ENCODE measurements at regions not wholly inside any gene's neighbourhood (a gene's known extent, or its start where the extent isn't known, plus 50 kb on each side); places are given as distances from the start of the nearest gene placed in this dataset.
"Not testable (repeated sequence)": the region's sequence is repeated elsewhere in the genome, so short reads cannot be mapped to it uniquely, and the experiment has no call there.

DNA sequence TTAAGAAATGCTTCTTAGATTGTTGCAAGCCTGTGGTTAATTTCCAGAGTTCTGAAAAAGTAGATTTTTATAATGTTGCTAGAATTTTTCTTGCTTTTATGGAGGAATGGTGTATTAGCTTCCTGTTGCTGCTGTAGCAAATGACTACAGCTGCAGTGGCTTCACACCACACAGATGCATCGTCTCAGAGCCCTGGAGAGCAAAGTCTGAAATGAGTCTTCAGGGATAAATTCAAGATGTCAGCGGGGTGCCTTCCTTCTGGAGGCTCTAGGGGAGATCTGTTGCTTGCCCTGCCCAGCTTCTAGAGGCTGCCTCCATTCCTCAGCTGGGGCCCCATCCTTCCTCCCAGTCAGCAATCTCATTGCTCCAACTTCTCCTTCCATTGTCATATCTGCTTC, 187.8 kb downstream of the ZNF516 start:
- Mint-ChIP-seq H3K4me1 (ENCODE audit: low read depth) (no peaks in the 10 kb centered on the region), H3K36me3 (ENCODE audit: insufficient read depth) (no peaks in the 10 kb centered on the region)

DNA sequence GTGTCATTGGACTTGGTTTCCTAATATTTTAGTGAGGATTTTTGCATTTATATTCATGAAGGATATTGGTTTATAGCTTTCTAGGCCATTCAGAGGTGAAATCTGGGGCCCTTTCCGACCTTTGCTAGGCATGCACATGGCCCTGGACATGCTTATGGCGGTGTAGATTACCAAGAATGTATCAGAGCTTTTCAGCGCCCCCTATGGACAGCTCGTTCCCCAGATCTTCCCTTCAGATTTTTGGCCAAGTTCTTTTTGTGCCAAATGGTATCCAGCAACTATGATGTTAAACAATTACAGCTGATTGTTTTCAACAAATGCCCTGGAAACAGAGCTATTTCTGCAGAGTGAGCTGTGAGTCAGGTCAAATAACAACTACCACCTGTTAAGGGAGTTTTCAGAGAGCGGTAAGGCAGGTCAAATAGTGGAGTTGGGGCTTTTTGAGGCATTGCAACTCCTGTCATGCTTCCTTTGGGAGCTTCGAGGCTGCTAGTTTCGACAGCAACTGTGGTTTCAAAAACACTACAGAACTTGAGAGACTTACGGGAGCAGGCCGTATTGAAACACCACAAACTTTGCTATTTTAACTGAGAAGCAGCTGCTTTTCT, 188.3 kb downstream of the ZNF516 start:
- ATAC-seq, result no peak
- no peaks in the 10 kb centered on the region for H3K36me3 Mint-ChIP-seq (ENCODE audit: insufficient read depth)
- H3K27me3 Mint-ChIP-seq (ENCODE audit: low read depth), result no peaks in the 10 kb centered on the region
- H3K4me3 Mint-ChIP-seq, result no peak overlapping the region
- DNase-seq, result no peak
- no peaks in the 10 kb centered on the region for H3K9me3 Mint-ChIP-seq
- no peaks in the 10 kb centered on the region for H3K4me1 Mint-ChIP-seq (ENCODE audit: low read depth)

More for the DNA sequence above, 187.8 kb downstream of the ZNF516 start:
- DNase-seq (no peak), ATAC-seq (no peak)
- Mint-ChIP-seq H3K9me3 (no peaks in the 10 kb centered on the region), H3K4me3 (no peak overlapping the region), H3K27me3 (ENCODE audit: low read depth) (no peaks in the 10 kb centered on the region)

DNA sequence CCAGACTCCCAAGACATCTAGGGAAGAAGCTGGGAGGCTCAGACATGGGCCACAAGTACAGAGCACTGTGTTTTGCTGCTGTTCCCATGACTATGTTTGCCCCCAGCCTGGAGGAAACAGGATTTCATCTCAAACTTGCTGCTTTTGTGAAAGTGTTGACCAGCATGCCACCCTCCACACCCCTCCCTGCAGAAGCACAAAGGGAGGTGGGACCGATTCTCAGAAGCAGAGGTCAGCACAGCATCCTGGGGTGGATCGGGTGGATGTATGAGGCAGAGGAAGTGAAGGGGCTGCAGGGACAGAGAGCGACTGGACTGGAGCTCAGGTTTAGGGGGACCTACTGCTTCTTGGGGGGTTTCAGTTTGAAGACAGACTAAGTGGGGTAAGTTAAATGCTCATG, 209.2 kb downstream of the ZNF516 start:
- H3K27me3 Mint-ChIP-seq (ENCODE audit: low read depth), result no peaks in the 10 kb centered on the region
- H3K9me3 Mint-ChIP-seq, result peaks cover 12% of the 10 kb centered on the region
- DNase-seq (no peak), ATAC-seq (no peak)
- no peak overlapping the region for H3K4me3 Mint-ChIP-seq
- H3K36me3 Mint-ChIP-seq (ENCODE audit: insufficient read depth), result no peaks in the 10 kb centered on the region
- no peaks in the 10 kb centered on the region for H3K4me1 Mint-ChIP-seq (ENCODE audit: low read depth)

- Mint-ChIP-seq H3K4me1 (ENCODE audit: low read depth) (no peaks in the 10 kb centered on the region), H3K27me3 (ENCODE audit: low read depth) (no peaks in the 10 kb centered on the region), H3K9me3 (no peaks in the 10 kb centered on the region), H3K36me3 (ENCODE audit: insufficient read depth) (no peaks in the 10 kb centered on the region), H3K4me3 (no peak overlapping the region)
- DNase-seq (no peak), ATAC-seq (no peak)
These were observed 213.5 kb downstream of the ZNF516 start for GRCh38 chr18:76281565-76281964.

DNA sequence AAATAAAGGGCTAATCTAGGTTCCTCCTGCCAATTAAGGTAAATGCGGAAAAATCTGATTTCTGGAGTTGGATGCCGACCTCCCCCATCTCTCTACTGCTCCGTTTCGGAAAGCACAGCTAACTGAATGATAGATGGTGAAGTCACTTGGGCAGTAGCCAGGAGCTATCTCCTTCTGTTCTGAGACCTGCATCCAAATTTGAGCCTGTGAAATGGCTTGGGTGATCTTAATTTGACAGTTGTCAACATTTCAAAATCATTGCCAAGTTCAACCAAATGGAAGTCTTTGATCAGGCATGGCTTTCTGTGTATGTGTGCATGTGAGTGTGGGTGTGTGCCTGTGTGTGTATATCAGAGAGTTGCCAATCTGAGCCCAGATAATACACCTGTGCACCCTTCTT, 217.2 kb downstream of the ZNF516 start:
- no peaks in the 10 kb centered on the region for H3K9me3 Mint-ChIP-seq
- no peak for DNase-seq
- ATAC-seq, result no peak
- H3K27me3 Mint-ChIP-seq (ENCODE audit: low read depth), result no peaks in the 10 kb centered on the region
- H3K4me3 Mint-ChIP-seq, result no peak overlapping the region
- no peaks in the 10 kb centered on the region for H3K36me3 Mint-ChIP-seq (ENCODE audit: insufficient read depth)
- no peaks in the 10 kb centered on the region for H3K4me1 Mint-ChIP-seq (ENCODE audit: low read depth)

DNA sequence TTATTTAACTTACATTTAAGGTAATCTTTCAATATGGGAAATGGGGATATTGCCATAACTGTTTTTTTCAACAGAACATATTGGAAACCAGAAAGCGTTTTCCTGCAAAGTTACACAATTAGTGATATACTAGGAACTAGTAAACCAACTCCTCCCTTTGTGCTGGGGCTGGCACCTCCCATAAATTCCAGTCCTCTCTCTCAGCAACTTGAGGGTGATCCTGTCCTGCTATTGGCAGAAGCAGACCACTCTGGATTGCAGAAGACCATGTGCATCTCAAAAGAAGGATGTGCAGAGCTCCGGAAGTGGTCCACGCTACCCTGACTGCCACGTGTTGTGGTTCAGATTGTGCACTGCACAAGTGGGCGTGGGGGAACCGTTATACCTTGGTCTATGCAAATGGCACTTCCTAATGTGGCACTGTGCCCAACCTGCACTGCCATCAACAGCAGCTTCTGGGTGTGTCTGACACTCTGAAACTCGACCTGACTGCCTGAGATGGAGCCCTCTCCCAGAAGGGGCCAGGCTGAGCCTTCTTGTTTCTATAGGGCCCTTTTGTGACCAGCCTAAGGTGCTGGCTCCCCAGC, 219.2 kb downstream of the ZNF516 start:
- no peak for ATAC-seq
- H3K27me3 Mint-ChIP-seq (ENCODE audit: low read depth), result no peaks in the 10 kb centered on the region
- H3K36me3 Mint-ChIP-seq (ENCODE audit: insufficient read depth), result no peaks in the 10 kb centered on the region
- no peak overlapping the region for H3K4me3 Mint-ChIP-seq
- DNase-seq, result no peak
- H3K9me3 Mint-ChIP-seq, result no peaks in the 10 kb centered on the region
- no peaks in the 10 kb centered on the region for H3K4me1 Mint-ChIP-seq (ENCODE audit: low read depth)

DNA sequence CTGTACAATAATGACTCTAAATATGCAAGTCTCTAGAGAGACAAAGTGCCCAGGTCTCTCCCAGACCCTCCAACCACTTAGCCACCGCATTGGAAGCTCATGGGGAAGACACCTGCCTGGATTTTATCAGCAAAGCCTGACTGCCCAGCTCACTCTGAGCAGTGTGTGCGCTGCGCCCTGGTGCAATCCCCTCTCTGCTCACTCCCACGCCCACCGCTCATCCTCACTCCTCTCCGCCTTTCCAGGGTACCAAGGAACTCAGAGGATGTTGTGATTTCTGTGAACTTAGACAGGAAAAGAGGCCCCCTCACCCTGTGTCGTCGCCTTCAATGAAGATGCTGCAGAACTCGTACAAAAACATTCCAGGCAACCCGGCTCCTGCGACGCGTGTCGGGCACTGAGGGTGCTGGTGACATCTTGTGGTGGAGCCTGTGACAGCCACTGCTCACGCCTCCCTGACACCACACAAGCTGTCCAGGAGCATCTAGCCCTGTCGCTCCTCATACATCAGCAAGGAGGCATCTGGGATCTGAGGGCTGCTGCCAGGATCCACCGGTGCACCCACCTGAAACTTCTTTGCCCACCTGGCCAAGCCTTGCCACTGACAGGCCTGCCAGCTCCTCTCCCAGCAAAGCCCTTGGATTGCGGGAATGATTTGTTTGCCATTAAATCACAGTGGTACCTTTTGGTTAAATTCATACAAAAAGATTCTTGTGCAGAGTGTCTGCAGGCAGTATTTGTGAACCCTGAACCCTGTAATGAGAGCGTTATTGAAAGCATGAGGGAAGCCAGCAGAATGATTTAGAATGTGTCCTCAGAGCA, 220.4 kb downstream of the ZNF516 start:
- H3K4me1 Mint-ChIP-seq (ENCODE audit: low read depth), result no peaks in the 10 kb centered on the region
- H3K4me3 Mint-ChIP-seq, result no peak overlapping the region
- DNase-seq (no peak), ATAC-seq (no peak)
- no peaks in the 10 kb centered on the region for H3K36me3 Mint-ChIP-seq (ENCODE audit: insufficient read depth)
- H3K27me3 Mint-ChIP-seq (ENCODE audit: low read depth), result no peaks in the 10 kb centered on the region
- H3K9me3 Mint-ChIP-seq, result no peaks in the 10 kb centered on the region

- no peak overlapping the region for H3K4me3 Mint-ChIP-seq
- H3K9me3 Mint-ChIP-seq, result no peaks in the 10 kb centered on the region
- no peaks in the 10 kb centered on the region for H3K4me1 Mint-ChIP-seq (ENCODE audit: low read depth)
- no peaks in the 10 kb centered on the region for H3K27me3 Mint-ChIP-seq (ENCODE audit: low read depth)
- ATAC-seq (no peak), DNase-seq (no peak)
- H3K36me3 Mint-ChIP-seq (ENCODE audit: insufficient read depth), result no peaks in the 10 kb centered on the region
These were observed 221.1 kb downstream of the ZNF516 start for GRCh38 chr18:76273956-76274355.

DNA sequence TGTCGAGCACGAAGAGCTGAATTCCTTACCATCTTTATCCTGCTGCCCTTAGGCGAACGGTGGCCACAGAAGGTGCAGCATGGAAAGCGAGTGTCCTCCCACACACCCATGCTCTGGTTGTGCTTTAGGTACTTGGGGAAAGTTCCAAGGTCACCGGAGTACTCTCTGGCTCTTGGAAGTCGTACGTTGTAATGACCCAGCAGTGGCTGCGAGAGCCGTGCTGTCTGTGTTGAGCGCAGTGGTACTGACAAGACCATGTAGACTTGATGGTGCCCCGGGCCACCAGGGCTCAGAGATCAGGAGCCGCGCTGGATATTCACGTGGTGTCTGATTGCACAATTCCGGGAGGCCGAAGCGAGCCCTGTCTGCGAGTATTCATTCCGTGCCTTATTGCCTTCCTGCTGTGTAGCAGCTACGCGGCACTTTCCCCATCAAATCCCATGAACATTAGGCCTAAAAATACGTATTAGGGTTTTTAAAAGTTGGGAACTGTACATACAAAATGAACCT, 222.0 kb downstream of the ZNF516 start:
- Mint-ChIP-seq H3K4me1 (ENCODE audit: low read depth) (no peaks in the 10 kb centered on the region), H3K36me3 (ENCODE audit: insufficient read depth) (no peaks in the 10 kb centered on the region), H3K4me3 (no peak overlapping the region), H3K9me3 (no peaks in the 10 kb centered on the region), H3K27me3 (ENCODE audit: low read depth) (no peaks in the 10 kb centered on the region)
- ATAC-seq (no peak), DNase-seq (no peak)

- H3K4me1 Mint-ChIP-seq (ENCODE audit: low read depth); H3K4me3 Mint-ChIP-seq; ATAC-seq; DNase-seq; H3K27me3 Mint-ChIP-seq (ENCODE audit: low read depth); H3K9me3 Mint-ChIP-seq; H3K36me3 Mint-ChIP-seq (ENCODE audit: insufficient read depth): not testable (repeated sequence)
These were observed 227.6 kb downstream of the ZNF516 start for GRCh38 chr18:76267423-76267822.

DNA sequence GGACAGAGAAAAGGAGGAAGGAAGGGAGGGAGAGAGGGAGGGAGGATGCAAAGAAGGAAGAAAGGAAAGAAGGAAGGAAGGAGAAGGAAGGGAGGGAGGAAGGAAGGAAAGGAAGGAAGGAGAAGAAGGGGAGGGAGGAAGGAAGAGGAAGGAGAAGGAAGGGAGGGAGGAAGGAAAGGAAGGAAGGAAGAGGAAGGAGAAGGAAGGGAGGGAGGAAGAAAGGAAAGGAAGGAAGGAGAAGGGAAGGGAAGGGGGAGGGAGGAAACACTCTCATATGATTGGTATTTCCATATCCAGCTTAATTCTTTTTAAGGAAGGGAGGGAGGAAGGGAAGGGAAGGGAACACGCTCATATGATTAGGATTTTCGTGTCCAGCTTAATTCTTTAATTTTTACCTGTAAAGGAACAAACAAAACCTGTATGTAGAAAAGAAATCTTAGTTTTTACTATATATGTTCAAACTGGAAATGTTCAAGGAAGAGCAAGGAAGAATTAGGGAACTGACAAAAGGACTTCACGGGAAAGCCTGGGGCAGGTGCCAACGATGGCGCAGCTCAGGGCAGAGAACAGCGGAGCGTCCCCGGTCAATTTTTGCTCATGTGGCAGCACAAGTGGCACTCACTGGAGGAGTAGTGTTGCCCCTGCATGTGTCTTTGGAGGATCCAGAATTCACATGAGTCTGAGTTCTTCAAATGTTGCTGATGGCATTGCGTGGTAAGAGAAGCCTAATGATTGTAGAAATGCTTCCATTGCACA, 228.6 kb downstream of the ZNF516 start:
- DNase-seq (no peak), ATAC-seq (no peak)
- peaks cover 3% of the 10 kb centered on the region for H3K27me3 Mint-ChIP-seq (ENCODE audit: low read depth)
- no peak overlapping the region for H3K4me3 Mint-ChIP-seq
- H3K4me1 Mint-ChIP-seq (ENCODE audit: low read depth), result no peaks in the 10 kb centered on the region
- no peaks in the 10 kb centered on the region for H3K9me3 Mint-ChIP-seq
- H3K36me3 Mint-ChIP-seq (ENCODE audit: insufficient read depth), result no peaks in the 10 kb centered on the region

- DNase-seq (no peak), ATAC-seq (no peak)
- peaks cover 3% of the 10 kb centered on the region for H3K27me3 Mint-ChIP-seq (ENCODE audit: low read depth)
- no peak overlapping the region for H3K4me3 Mint-ChIP-seq
- H3K9me3 Mint-ChIP-seq, result no peaks in the 10 kb centered on the region
- no peaks in the 10 kb centered on the region for H3K36me3 Mint-ChIP-seq (ENCODE audit: insufficient read depth)
- no peaks in the 10 kb centered on the region for H3K4me1 Mint-ChIP-seq (ENCODE audit: low read depth)
These were observed 229.4 kb downstream of the ZNF516 start for GRCh38 chr18:76265497-76266235.

DNA sequence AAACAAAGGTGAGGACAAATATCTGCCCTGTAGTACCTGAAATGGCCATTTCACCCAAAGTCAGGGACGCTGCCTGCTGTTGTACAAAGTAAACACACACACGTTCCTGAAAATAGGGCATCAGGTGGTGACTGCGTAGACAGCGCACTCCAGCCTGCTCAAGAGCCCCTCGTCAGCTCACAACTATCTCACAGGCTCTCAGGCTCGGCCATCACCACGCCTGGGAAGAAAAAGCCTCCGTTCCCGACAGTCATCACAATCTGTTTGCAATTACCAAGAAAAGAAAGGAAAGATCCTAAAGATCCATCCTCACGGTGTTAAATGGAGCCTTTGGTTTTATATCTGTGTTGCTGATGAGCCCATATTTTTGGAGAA, 230.2 kb downstream of the ZNF516 start:
- no peaks in the 10 kb centered on the region for H3K9me3 Mint-ChIP-seq
- ATAC-seq (no peak), DNase-seq (no peak)
- H3K4me1 Mint-ChIP-seq (ENCODE audit: low read depth), result no peaks in the 10 kb centered on the region
- no peak overlapping the region for H3K4me3 Mint-ChIP-seq
- H3K36me3 Mint-ChIP-seq (ENCODE audit: insufficient read depth), result no peaks in the 10 kb centered on the region
- H3K27me3 Mint-ChIP-seq (ENCODE audit: low read depth), result peaks cover 3% of the 10 kb centered on the region

Data from activated T-cell treated with anti-CD3 and anti-CD28 coated beads, Interleukin-2, amount 50 U/mL, for 4 hours (primary cell).